Kidney (tissue), 13 donors: ENCODE measurements at regions not wholly inside any gene's neighbourhood (a gene's known extent, or its start where the extent isn't known, plus 50 kb on each side); places are given as distances from the start of the nearest gene placed in this dataset.

ENCODE experiments used
- DNase-seq, 5 donors: peaks; one replicate each; pipeline ENCODE4 v3.0.0-alpha.2; 2013 to 2020
- FAIRE-seq: peaks from 2 replicates; lab custom pipeline; 2012; peaks lifted over from hg19 to GRCh38; lab: Jason Lieb, UNC
- H3K27ac ChIP-seq, 2 donors: one replicate each; pipeline ENCODE4 v1.7.0; 2013; ENCODE audit warnings: low read depth in 2 of 2, low read length in 2 of 2, inconsistent platforms in 1 of 2
- H3K27me3 ChIP-seq: one replicate; pipeline ENCODE4 v1.7.1; 2013; ENCODE audit warnings: low read length, inconsistent platforms; ENCODE audit not compliant: control insufficient read depth, insufficient read depth
- H3K36me3 ChIP-seq, 3 donors: one replicate each; pipeline versions ENCODE4 v1.7.0 to v1.7.1; 2013; ENCODE audit warnings: low read length in 3 of 3, control low read depth in 1 of 3, inconsistent platforms in 1 of 3; ENCODE audit not compliant: insufficient read depth in 3 of 3, control insufficient read depth in 2 of 3
- H3K4me1 ChIP-seq, 3 donors: one replicate each; pipeline versions ENCODE4 v1.7.0 to v1.7.1; 2013; ENCODE audit warnings: low read length in 3 of 3, inconsistent platforms in 1 of 3, low read depth in 1 of 3; ENCODE audit not compliant: control insufficient read depth in 2 of 3, insufficient read depth in 2 of 3
- H3K4me3 ChIP-seq, 3 donors: one replicate each; pipeline versions ENCODE4 v1.7.0 to v1.8.1; 2013; ENCODE audit warnings: low read length in 3 of 3, control low read depth in 1 of 3, inconsistent platforms in 1 of 3
- H3K9ac ChIP-seq, 3 donors: one replicate each; pipeline versions ENCODE4 v1.7.0 to v1.7.1; 2013; ENCODE audit warnings: low read length in 3 of 3, control low read depth in 1 of 3, inconsistent platforms in 1 of 3
- H3K9me3 ChIP-seq, 3 donors: one replicate each; pipeline versions ENCODE4 v1.7.0 to v1.7.1; 2013; ENCODE audit warnings: low read length in 3 of 3, control low read depth in 1 of 3, inconsistent platforms in 1 of 3; ENCODE audit not compliant: control insufficient read depth in 2 of 3, insufficient read depth in 1 of 3
- intact Hi-C: fragments of 100-400 bp; cut with DNase I; formaldehyde crosslinking; loops from one replicate; pipeline ENCODE4 v1.11.1; 2022
- TF ChIP-seq, protein P1 (sequence below): IDR thresholded peaks from 3 replicates; pipeline ENCODE4 v1.5.1; 2012; ENCODE audit warnings: mild to moderate bottlenecking, moderate library complexity, borderline replicate concordance; ENCODE audit not compliant: insufficient read depth; ENCODE audit errors: extremely low read depth
- donor health status: control.
- donor health status: control.
- donor health status: control.
- donor health status: control.
- donor health status: control.
- donor health status: DM: yes; HTN: yes; CAD: no.
- donor health status: Normal renal cell carcinoma (clear cell type).

DNA sequence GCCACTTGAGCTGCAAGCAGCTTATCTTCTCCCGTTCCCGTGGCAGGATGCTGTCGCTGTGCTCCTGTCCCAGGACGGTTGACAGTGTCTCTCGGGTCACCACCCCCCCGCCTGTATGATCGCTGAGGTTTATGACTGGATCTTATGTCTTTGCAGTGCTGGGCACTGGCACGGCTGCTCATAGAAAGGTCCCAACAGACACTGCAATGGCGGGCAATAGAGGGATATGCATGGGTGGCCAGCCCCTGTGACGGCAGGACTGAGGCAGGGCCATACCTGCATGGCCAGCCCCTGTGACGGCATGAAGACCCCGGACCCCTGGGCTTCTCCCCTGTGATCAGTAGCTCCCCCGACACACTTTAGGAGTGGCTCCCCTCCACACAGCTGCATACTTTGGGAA, 307.2 kb downstream of the TEX29 start:
- no peak for FAIRE-seq
- Histone ChIP-seq H3K9ac (no peak overlapping the region), H3K27me3 (peaks cover 2% of the 10 kb centered on the region), H3K9me3 (no peaks in the 10 kb centered on the region), H3K4me1 (no peaks in the 10 kb centered on the region), H3K36me3 (no peaks in the 10 kb centered on the region), H3K4me3 (no peak overlapping the region), H3K27ac (no peak overlapping the region)
- DNase-seq: no peak
- intact Hi-C loops: no loop called here
- TF ChIP-seq, protein P1, sequence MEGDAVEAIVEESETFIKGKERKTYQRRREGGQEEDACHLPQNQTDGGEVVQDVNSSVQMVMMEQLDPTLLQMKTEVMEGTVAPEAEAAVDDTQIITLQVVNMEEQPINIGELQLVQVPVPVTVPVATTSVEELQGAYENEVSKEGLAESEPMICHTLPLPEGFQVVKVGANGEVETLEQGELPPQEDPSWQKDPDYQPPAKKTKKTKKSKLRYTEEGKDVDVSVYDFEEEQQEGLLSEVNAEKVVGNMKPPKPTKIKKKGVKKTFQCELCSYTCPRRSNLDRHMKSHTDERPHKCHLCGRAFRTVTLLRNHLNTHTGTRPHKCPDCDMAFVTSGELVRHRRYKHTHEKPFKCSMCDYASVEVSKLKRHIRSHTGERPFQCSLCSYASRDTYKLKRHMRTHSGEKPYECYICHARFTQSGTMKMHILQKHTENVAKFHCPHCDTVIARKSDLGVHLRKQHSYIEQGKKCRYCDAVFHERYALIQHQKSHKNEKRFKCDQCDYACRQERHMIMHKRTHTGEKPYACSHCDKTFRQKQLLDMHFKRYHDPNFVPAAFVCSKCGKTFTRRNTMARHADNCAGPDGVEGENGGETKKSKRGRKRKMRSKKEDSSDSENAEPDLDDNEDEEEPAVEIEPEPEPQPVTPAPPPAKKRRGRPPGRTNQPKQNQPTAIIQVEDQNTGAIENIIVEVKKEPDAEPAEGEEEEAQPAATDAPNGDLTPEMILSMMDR: no peak

DNA sequence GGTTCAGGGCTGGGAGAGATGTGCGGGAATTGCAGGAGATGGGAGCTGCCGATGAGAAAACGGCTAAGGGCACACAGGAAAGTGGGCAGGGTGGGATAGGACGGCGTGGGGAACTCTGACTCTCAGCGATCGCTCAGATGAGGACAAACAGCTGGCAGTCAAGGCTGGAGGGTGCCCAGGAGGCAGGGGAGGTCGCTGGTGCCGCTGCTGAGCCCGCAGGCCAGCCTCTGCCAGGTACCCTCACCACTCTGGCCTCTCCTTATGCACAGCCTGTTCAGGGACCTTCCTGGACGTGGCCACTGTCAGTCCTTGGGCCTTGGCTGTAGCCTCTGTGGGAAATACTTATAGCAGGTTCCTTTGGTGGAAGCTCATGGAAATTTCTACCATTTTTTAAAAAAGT, 308.6 kb downstream of the TEX29 start:
- intact Hi-C loops: no loop called here
- Histone ChIP-seq H3K36me3 (no peaks in the 10 kb centered on the region), H3K4me1 (no peaks in the 10 kb centered on the region), H3K27me3 (peaks cover 2% of the 10 kb centered on the region), H3K9ac (no peak overlapping the region), H3K4me3 (no peak overlapping the region), H3K9me3 (no peaks in the 10 kb centered on the region), H3K27ac (no peak overlapping the region)
- TF ChIP-seq, protein P1: no peak
- DNase-seq: no peak
- FAIRE-seq: no peak

DNA sequence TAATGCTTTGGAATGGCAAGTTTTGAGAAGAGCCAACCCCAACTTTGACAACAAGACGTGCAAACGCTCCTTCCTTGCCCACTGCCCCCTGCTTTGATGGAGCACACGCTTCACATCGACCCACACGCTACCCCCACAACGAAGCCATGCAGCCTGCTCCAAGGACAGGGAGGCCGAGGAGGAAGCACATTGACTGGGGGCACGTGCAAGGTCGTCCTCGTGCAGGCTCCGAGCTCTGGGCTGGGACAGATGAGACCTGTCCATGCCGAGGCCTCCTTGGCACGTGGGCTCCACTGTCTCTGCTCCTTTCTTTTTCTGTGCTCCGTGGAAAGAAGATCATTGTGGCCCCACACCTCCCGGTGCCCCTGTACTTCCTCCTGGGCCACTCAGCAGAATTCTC, 309.0 kb downstream of the TEX29 start:
- Histone ChIP-seq H3K4me3 (no peak overlapping the region), H3K9ac (no peak overlapping the region), H3K4me1 (no peaks in the 10 kb centered on the region), H3K9me3 (no peaks in the 10 kb centered on the region), H3K27me3 (peaks cover 2% of the 10 kb centered on the region), H3K36me3 (no peaks in the 10 kb centered on the region), H3K27ac (no peak overlapping the region)
- FAIRE-seq (no peak), DNase-seq (no peak)
- intact Hi-C loops: no loop called here
- TF ChIP-seq, protein P1: no peak

DNA sequence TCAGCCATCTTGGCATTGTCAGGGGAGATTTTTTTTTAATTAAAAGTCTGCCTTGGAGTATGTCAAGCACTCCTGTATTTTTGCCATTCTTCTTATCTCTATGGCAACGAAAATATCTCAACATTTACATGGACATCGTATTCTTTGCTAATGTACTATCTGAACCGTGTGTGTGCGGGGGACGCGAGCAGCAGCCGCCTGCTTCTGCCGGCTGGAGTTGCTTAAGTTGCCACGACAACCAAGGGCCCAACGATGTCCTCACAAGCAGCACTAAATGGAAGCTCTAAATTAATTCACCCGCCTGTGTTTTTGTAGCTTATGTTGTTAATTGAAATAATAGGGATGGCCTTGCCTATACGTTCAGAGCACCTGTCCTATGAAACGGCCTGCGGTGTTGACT, 309.5 kb downstream of the TEX29 start:
- Histone ChIP-seq H3K36me3 (no peaks in the 10 kb centered on the region), H3K9me3 (no peaks in the 10 kb centered on the region), H3K9ac (no peak overlapping the region), H3K4me1 (no peaks in the 10 kb centered on the region), H3K27ac (no peak overlapping the region), H3K4me3 (no peak overlapping the region), H3K27me3 (peaks cover 2% of the 10 kb centered on the region)
- no peak for FAIRE-seq
- peak in 4 of 5 donors; percentile 63 to 76 (median 70) for DNase-seq
- intact Hi-C loops: no loop called here
- TF ChIP-seq, protein P1: no peak
